GM23338 (cell line): ENCODE measurements at regions not wholly inside any gene's neighbourhood (a gene's known extent, or its start where the extent isn't known, plus 50 kb on each side); places are given as distances from the start of the nearest gene placed in this dataset.

Experiments
- ATAC-seq: fragments of 200-7000 bp; cut with Tn5 transposase; 3 replicates; pipeline ENCODE4 v1.9.1; 2020
- DNase-seq: peaks from one replicate; pipeline ENCODE4 v3.0.0-alpha.2; 2015; ENCODE audit warnings: low spot score
- H2AFZ ChIP-seq: fragments of 200-600 bp; sonication (generic); 2 replicates; pipeline ENCODE4 v1.8.0; 2016; ENCODE audit warnings: antibody characterized with exemption, mild to moderate bottlenecking, moderate library complexity
- H3F3A ChIP-seq: fragments of 200-600 bp; sonication (generic); replicated peaks from 2 replicates; pipeline ENCODE4 v1.8.0; 2017; ENCODE audit warnings: antibody characterized with exemption, mixed run types, low read depth
- H3K27ac ChIP-seq: fragments of 200-600 bp; sonication (generic); 2 replicates; pipeline ENCODE4 v1.6.1; 2016; ENCODE audit warnings: low read depth
- H3K27me3 ChIP-seq: fragments of 200-600 bp; sonication (generic); 2 replicates; pipeline ENCODE4 v1.8.0; 2016; ENCODE audit warnings: mild to moderate bottlenecking, mixed run types, moderate library complexity; ENCODE audit not compliant: insufficient read depth
- H3K36me3 ChIP-seq: fragments of 200-600 bp; sonication (generic); 2 replicates; pipeline ENCODE4 v1.8.0; 2016; ENCODE audit warnings: mild to moderate bottlenecking; ENCODE audit not compliant: insufficient read depth
- H3K4me1 ChIP-seq: fragments of 200-600 bp; sonication (generic); 2 replicates; pipeline ENCODE4 v1.8.0; 2016; ENCODE audit warnings: mild to moderate bottlenecking, moderate library complexity; ENCODE audit not compliant: insufficient read depth
- H3K4me2 ChIP-seq: fragments of 200-600 bp; sonication (generic); 2 replicates; pipeline ENCODE4 v1.7.1; 2017; ENCODE audit warnings: mixed run types
- H3K4me3 ChIP-seq: fragments of 200-600 bp; sonication (generic); 2 replicates; pipeline ENCODE4 v1.6.1; 2016; ENCODE audit warnings: mixed run types
- H3K79me2 ChIP-seq: fragments of 200-600 bp; sonication (generic); replicated peaks from 2 replicates; pipeline ENCODE4 v1.8.0; 2017; ENCODE audit warnings: mild to moderate bottlenecking; ENCODE audit not compliant: insufficient read depth
- H3K9me2 ChIP-seq: fragments of 200-600 bp; sonication (generic); 2 replicates; pipeline ENCODE4 v1.8.0; 2017; ENCODE audit not compliant: insufficient read depth
- H4K20me1 ChIP-seq: fragments of 200-600 bp; sonication (generic); replicated peaks from 2 replicates; pipeline ENCODE4 v1.8.0; 2017; ENCODE audit warnings: mild to moderate bottlenecking; ENCODE audit not compliant: insufficient read depth
- H3K27ac Mint-ChIP-seq: 2 replicates; pipeline ENCODE4 v1.8.0; 2020; ENCODE audit warnings: inconsistent platforms, mild to moderate bottlenecking, moderate library complexity, mixed read lengths
- H3K27me3 Mint-ChIP-seq: 3 replicates; pipeline ENCODE4 v1.8.0; 2022; ENCODE audit warnings: low read depth, mild to moderate bottlenecking, moderate library complexity, mixed read lengths, inconsistent platforms; ENCODE audit not compliant: insufficient read depth, poor library complexity
- H3K36me3 Mint-ChIP-seq: 3 replicates; pipeline ENCODE4 v1.8.0; 2021; ENCODE audit warnings: low read depth, mild to moderate bottlenecking, inconsistent platforms, moderate library complexity, mixed read lengths
- H3K4me1 Mint-ChIP-seq: 3 replicates; pipeline ENCODE4 v1.8.0; 2020; ENCODE audit warnings: mild to moderate bottlenecking, inconsistent platforms, mixed read lengths
- H3K4me3 Mint-ChIP-seq: 3 replicates; pipeline ENCODE4 v1.8.0; 2021; ENCODE audit warnings: moderate library complexity, mild to moderate bottlenecking, inconsistent platforms, mixed read lengths
- H3K9me3 Mint-ChIP-seq: 3 replicates; pipeline ENCODE4 v1.8.0; 2020; ENCODE audit warnings: moderate library complexity, mild to moderate bottlenecking, inconsistent platforms, mixed read lengths
- EZH2 ChIP-seq: fragments of 200-600 bp; sonication (generic); IDR thresholded peaks from one replicate; pipeline ENCODE4 v1.8.0; 2017; ENCODE audit warnings: antibody characterized with exemption, mild to moderate bottlenecking, low read depth; ENCODE audit not compliant: unreplicated experiment
- EZH2phosphoT487 ChIP-seq: fragments of 200-600 bp; sonication (generic); IDR thresholded peaks from one replicate; pipeline ENCODE4 v1.8.1; 2018; ENCODE audit warnings: antibody characterized with exemption; ENCODE audit not compliant: unreplicated experiment
- JUNB ChIP-seq: IDR thresholded peaks from one replicate; pipeline ENCODE4 v1.6.1; 2016; ENCODE audit warnings: antibody characterized with exemption; ENCODE audit not compliant: unreplicated experiment
- NANOG ChIP-seq: IDR thresholded peaks from 2 replicates; pipeline ENCODE4 v1.6.1; 2016; ENCODE audit warnings: antibody characterized with exemption, borderline replicate concordance
- POLR2AphosphoS5 ChIP-seq: IDR thresholded peaks from 2 replicates; pipeline ENCODE4 v1.6.1; 2016; ENCODE audit warnings: antibody characterized with exemption, low read depth
- STAT1 ChIP-seq: IDR thresholded peaks from one replicate; pipeline ENCODE4 v1.6.1; 2016; ENCODE audit warnings: antibody characterized with exemption; ENCODE audit not compliant: unreplicated experiment
- ZNF114 ChIP-seq: fragments of 250-450 bp; sonication (Bioruptor Pico); IDR thresholded peaks from 2 replicates; pipeline ENCODE4 v1.5.0; 2020; ENCODE audit warnings: mild to moderate bottlenecking, moderate library complexity
- ZNF462 ChIP-seq: fragments of 250-450 bp; sonication (Bioruptor Pico); IDR thresholded peaks from 2 replicates; pipeline ENCODE4 v1.5.0; 2020; ENCODE audit warnings: mild to moderate bottlenecking, moderate library complexity
- TF ChIP-seq, protein P1 (sequence below), 2 experiments: fragments of 200-600 bp in 1 of 2; sonication (generic) in 1 of 2; conservative IDR thresholded peaks; 2 replicates each; pipeline versions ENCODE4 v1.5.1 to v1.6.1; 2016 to 2017; ENCODE audit warnings: antibody characterized with exemption in 2 of 2, low read depth in 2 of 2, mild to moderate bottlenecking in 2 of 2, moderate library complexity in 1 of 2
- TF ChIP-seq, protein P2 (sequence below): IDR thresholded peaks from 2 replicates; pipeline ENCODE4 v1.6.1; 2016; ENCODE audit warnings: antibody characterized with exemption

GRCh38 chr16:85556456-85557082, 56.6 kb upstream of the GSE1 start:
- H3K27me3 Mint-ChIP-seq: peaks cover 35% of the 10 kb centered on the region
- ATAC-seq: peak; percentile 8

More at GRCh38 chr16:85556456-85557082, 56.6 kb upstream of the GSE1 start:
- Histone ChIP-seq H3K4me3 (peak overlapping the region; percentile 92), H3K36me3 (no peaks in the 10 kb centered on the region), H3K4me1 (peaks cover 35% of the 10 kb centered on the region), H4K20me1 (peaks cover 2% of the 10 kb centered on the region; the same call in 1 of the 2 replicates), H3K79me2 (peaks cover 36% of the 10 kb centered on the region), H3K9me2 (no peaks in the 10 kb centered on the region), H3F3A (peaks cover 30% of the 10 kb centered on the region), H3K27ac (no peak overlapping the region), H3K4me2 (peak overlapping the region; percentile 99), H3K27me3 (peaks cover 9% of the 10 kb centered on the region), H2AFZ (no peak overlapping the region)
- no peaks in the 10 kb centered on the region for H3K9me3 Mint-ChIP-seq
- H3K4me3 Mint-ChIP-seq: peak overlapping the region; percentile 76
- TF ChIP-seq ZNF114 (CRISPR knock-in tag) (no peak), POLR2AphosphoS5 (no peak), EZH2phosphoT487 (no peak), STAT1 (no peak), ZNF462 (CRISPR knock-in tag) (no peak), EZH2 (no peak), NANOG (no peak), JUNB (no peak)
- TF ChIP-seq, protein P1, sequence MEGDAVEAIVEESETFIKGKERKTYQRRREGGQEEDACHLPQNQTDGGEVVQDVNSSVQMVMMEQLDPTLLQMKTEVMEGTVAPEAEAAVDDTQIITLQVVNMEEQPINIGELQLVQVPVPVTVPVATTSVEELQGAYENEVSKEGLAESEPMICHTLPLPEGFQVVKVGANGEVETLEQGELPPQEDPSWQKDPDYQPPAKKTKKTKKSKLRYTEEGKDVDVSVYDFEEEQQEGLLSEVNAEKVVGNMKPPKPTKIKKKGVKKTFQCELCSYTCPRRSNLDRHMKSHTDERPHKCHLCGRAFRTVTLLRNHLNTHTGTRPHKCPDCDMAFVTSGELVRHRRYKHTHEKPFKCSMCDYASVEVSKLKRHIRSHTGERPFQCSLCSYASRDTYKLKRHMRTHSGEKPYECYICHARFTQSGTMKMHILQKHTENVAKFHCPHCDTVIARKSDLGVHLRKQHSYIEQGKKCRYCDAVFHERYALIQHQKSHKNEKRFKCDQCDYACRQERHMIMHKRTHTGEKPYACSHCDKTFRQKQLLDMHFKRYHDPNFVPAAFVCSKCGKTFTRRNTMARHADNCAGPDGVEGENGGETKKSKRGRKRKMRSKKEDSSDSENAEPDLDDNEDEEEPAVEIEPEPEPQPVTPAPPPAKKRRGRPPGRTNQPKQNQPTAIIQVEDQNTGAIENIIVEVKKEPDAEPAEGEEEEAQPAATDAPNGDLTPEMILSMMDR (conservative IDR thresholded peaks at IDR 0.05; ENCODE audit: low read depth in 2 of 2): no peak
- TF ChIP-seq, protein P2, sequence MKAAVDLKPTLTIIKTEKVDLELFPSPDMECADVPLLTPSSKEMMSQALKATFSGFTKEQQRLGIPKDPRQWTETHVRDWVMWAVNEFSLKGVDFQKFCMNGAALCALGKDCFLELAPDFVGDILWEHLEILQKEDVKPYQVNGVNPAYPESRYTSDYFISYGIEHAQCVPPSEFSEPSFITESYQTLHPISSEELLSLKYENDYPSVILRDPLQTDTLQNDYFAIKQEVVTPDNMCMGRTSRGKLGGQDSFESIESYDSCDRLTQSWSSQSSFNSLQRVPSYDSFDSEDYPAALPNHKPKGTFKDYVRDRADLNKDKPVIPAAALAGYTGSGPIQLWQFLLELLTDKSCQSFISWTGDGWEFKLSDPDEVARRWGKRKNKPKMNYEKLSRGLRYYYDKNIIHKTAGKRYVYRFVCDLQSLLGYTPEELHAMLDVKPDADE: no peak
- DNase-seq: peak; percentile 80
- H3K27ac Mint-ChIP-seq: no peak overlapping the region
- peaks cover 31% of the 10 kb centered on the region for H3K4me1 Mint-ChIP-seq
- H3K36me3 Mint-ChIP-seq: no peaks in the 10 kb centered on the region
